WTC11 (cell line): ENCODE measurements at regions not wholly inside any gene's neighbourhood (a gene's known extent, or its start where the extent isn't known, plus 50 kb on each side); places are given as distances from the start of the nearest gene placed in this dataset.

Experiments
- ATAC-seq: fragments of 200-7000 bp; cut with Tn5 transposase; 2 replicates; pipeline ENCODE4 v1.10.0; 2021; ENCODE audit warnings: mild to moderate bottlenecking, moderate library complexity
- CTCF ChIA-PET: fragments of 300-600 bp; sonication (Branson Sonifier 250); formaldehyde crosslinking; loops from one replicate; lab custom pipeline; 2021; ENCODE audit warnings: antibody characterized with exemption; lab: Charles Lee
- POLR2A ChIA-PET: fragments of 350-600 bp; sonication (Branson Sonifier 250); formaldehyde crosslinking; loops from one replicate; lab custom pipeline; 2021; ENCODE audit warnings: antibody characterized with exemption; lab: Charles Lee
- DNase-seq: peaks from one replicate; pipeline ENCODE4 v3.0.0; 2021; ENCODE audit warnings: low spot score
- H3K27ac Mint-ChIP-seq: 2 replicates; pipeline ENCODE4 v1.8.0; 2021; ENCODE audit warnings: mixed read lengths
- H3K27me3 Mint-ChIP-seq: 2 replicates; pipeline ENCODE4 v1.8.0; 2021; ENCODE audit warnings: low read depth, mild to moderate bottlenecking, moderate library complexity, mixed read lengths
- H3K36me3 Mint-ChIP-seq: 2 replicates; pipeline ENCODE4 v1.8.0; 2021; ENCODE audit warnings: mixed read lengths
- H3K4me1 Mint-ChIP-seq: 2 replicates; pipeline ENCODE4 v1.8.0; 2022; ENCODE audit warnings: mixed read lengths
- H3K4me3 Mint-ChIP-seq: 2 replicates; pipeline ENCODE4 v1.8.0; 2021; ENCODE audit warnings: mild to moderate bottlenecking, moderate library complexity, mixed read lengths
- H3K9me3 Mint-ChIP-seq: 2 replicates; pipeline ENCODE4 v1.8.0; 2021; ENCODE audit warnings: mixed read lengths
- ATF1 ChIP-seq: sonication (generic); formaldehyde crosslinking; IDR thresholded peaks from 2 replicates; pipeline ENCODE4 v1.8.1; 2023; ENCODE audit warnings: mild to moderate bottlenecking, moderate library complexity, missing genetic modification reagents
- CREB1 ChIP-seq: sonication (generic); formaldehyde crosslinking; IDR thresholded peaks from 2 replicates; pipeline ENCODE4 v1.8.0; 2023; ENCODE audit warnings: mild to moderate bottlenecking, missing genetic modification reagents
- CREM ChIP-seq: sonication (generic); formaldehyde crosslinking; IDR thresholded peaks from 2 replicates; pipeline ENCODE4 v1.8.1; 2022; ENCODE audit warnings: mild to moderate bottlenecking, missing genetic modification reagents, moderate library complexity
- IRF2 ChIP-seq: sonication (generic); formaldehyde crosslinking; IDR thresholded peaks from 2 replicates; pipeline ENCODE4 v1.8.0; 2022; ENCODE audit warnings: low read depth, missing genetic modification reagents, borderline replicate concordance
- JUN ChIP-seq: sonication (generic); formaldehyde crosslinking; IDR thresholded peaks from 2 replicates; pipeline ENCODE4 v1.8.0; 2023; ENCODE audit warnings: mild to moderate bottlenecking, missing genetic modification reagents
- NR3C1 ChIP-seq: sonication (generic); formaldehyde crosslinking; conservative IDR thresholded peaks from 2 replicates; pipeline ENCODE4 v1.8.1; 2023; ENCODE audit warnings: low read depth, mild to moderate bottlenecking, missing genetic modification reagents
- PRRX2 ChIP-seq: fragments of 250-450 bp; sonication (Bioruptor Pico); IDR thresholded peaks from 2 replicates; pipeline ENCODE4 v1.8.0; 2021; ENCODE audit warnings: mild to moderate bottlenecking
- SOX15 ChIP-seq: fragments of 250-450 bp; sonication (Bioruptor Pico); IDR thresholded peaks from 2 replicates; pipeline ENCODE4 v1.9.0; 2021; ENCODE audit warnings: mild to moderate bottlenecking
- TEAD4 ChIP-seq: sonication (generic); formaldehyde crosslinking; IDR thresholded peaks from 2 replicates; pipeline ENCODE4 v1.8.0; 2022; ENCODE audit warnings: mild to moderate bottlenecking, missing genetic modification reagents
- TP53 ChIP-seq: sonication (generic); formaldehyde crosslinking; IDR thresholded peaks from 2 replicates; pipeline ENCODE4 v1.8.1; 2023; ENCODE audit warnings: mild to moderate bottlenecking, missing genetic modification reagents
- ZNF317 ChIP-seq: sonication (generic); formaldehyde crosslinking; IDR thresholded peaks from 2 replicates; pipeline ENCODE4 v1.8.1; 2023; ENCODE audit warnings: low read depth, mild to moderate bottlenecking, moderate library complexity, missing genetic modification reagents, borderline replicate concordance
- ZNF423 ChIP-seq: fragments of 250-450 bp; sonication (Bioruptor Pico); IDR thresholded peaks from 2 replicates; pipeline ENCODE4 v2.1.2; 2022; ENCODE audit warnings: mild to moderate bottlenecking, moderate library complexity
- TF ChIP-seq, protein P1 (sequence below): sonication (generic); formaldehyde crosslinking; IDR thresholded peaks from 2 replicates; pipeline ENCODE4 v1.8.0; 2023; ENCODE audit warnings: missing genetic modification reagents
- TF ChIP-seq, protein P2 (sequence below): sonication (generic); formaldehyde crosslinking; IDR thresholded peaks from 2 replicates; pipeline ENCODE4 v1.8.1; 2022; ENCODE audit warnings: missing genetic modification reagents, borderline replicate concordance
- TF ChIP-seq, protein P3 (sequence below): sonication (generic); formaldehyde crosslinking; IDR thresholded peaks from 2 replicates; pipeline ENCODE4 v1.8.0; 2023; ENCODE audit warnings: mild to moderate bottlenecking, missing genetic modification reagents
- TF ChIP-seq, protein P4 (sequence below): sonication (generic); formaldehyde crosslinking; IDR thresholded peaks from 2 replicates; pipeline ENCODE4 v1.8.0; 2023; ENCODE audit warnings: missing genetic modification reagents, mild to moderate bottlenecking, borderline replicate concordance
- TF ChIP-seq, protein P5 (sequence below): fragments of 250-450 bp; sonication (Bioruptor Pico); IDR thresholded peaks from 2 replicates; pipeline ENCODE4 v1.8.0; 2021; ENCODE audit warnings: mild to moderate bottlenecking
- TF ChIP-seq, protein P6 (sequence below): sonication (generic); formaldehyde crosslinking; IDR thresholded peaks from 2 replicates; pipeline ENCODE4 v1.8.1; 2022; ENCODE audit warnings: low read depth, mild to moderate bottlenecking, moderate library complexity, missing genetic modification reagents, borderline replicate concordance
- TF ChIP-seq, protein P7 (sequence below): sonication (generic); formaldehyde crosslinking; IDR thresholded peaks from 2 replicates; pipeline ENCODE4 v1.8.1; 2023; ENCODE audit warnings: mild to moderate bottlenecking, missing genetic modification reagents, moderate library complexity
- TF ChIP-seq, protein P8 (sequence below): fragments of 250-450 bp; sonication (Bioruptor Pico); IDR thresholded peaks from 2 replicates; pipeline ENCODE4 v1.9.0; 2021; ENCODE audit warnings: moderate library complexity, mild to moderate bottlenecking, inconsistent platforms, borderline replicate concordance
- TF ChIP-seq, protein P9 (sequence below): fragments of 200-600 bp; IDR thresholded peaks from 2 replicates; pipeline ENCODE4 v1.8.0; 2022; ENCODE audit warnings: antibody characterized with exemption

DNA sequence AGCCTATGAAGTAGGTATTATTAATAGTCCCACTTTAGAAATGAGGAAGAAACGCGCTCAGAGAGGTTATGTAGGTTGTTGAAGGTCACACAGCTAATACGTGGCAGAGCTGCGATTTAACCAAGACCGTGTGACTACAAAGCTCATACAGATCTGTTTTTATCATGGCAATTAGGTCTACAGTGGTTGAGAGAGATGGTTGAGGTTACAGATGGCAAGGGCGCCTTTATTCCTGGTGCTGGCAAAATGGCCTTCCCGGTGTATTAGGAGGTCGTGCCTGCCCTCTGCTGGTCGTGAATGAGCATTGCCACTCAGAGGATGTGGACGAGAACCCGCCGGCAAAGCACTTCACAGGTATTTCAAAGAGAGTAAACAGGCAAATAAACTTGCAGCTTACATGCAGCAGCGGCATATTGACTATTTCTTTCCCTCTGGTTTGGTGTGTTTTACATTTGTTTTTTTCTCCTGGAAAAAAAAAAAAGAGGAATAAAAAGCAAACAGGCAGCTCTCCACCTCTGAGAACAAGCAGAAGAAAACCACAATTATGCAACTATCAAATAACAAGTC is 65.3 kb upstream of the EGFLAM start (continued):
- TF ChIP-seq CREB1, result no peak
- no peak for TF ChIP-seq TEAD4

DNA sequence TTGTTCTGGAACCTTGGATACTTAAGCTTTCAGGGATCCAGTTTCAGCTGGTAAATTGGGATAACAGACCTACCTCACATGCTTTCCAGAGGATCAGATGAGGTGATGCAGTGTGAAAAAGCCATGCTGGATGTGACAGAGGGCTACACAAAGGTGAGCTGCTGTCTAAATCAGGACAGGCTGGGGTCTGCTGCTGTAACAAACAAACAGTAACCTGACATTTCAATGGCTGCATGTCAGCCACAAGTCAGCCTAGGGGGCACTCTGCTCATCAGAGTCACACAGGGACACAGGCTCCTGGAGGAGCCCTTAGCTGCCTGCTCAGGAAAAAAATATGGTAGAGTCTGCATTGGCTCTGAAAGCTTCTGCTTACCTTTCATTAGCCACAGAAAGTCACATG is 66.7 kb upstream of the EGFLAM start:
- peaks cover 6% of the 10 kb centered on the region; the same call in 1 of the 2 replicates for H3K27me3 Mint-ChIP-seq
- CTCF ChIA-PET, result interaction anchor here (0.8 to 3.2 kb wide), 9 partner anchors 17 to 778 kb away, joined by 3 to 26 read pairs (median 10); no protein-coding TSS in a partner anchor
- peaks cover 22% of the 10 kb centered on the region for H3K4me1 Mint-ChIP-seq
- TF ChIP-seq, protein P1, sequence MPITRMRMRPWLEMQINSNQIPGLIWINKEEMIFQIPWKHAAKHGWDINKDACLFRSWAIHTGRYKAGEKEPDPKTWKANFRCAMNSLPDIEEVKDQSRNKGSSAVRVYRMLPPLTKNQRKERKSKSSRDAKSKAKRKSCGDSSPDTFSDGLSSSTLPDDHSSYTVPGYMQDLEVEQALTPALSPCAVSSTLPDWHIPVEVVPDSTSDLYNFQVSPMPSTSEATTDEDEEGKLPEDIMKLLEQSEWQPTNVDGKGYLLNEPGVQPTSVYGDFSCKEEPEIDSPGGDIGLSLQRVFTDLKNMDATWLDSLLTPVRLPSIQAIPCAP, result no peak
- TF ChIP-seq NR3C1 (no peak), IRF2 (CRISPR knock-in tag) (no peak), SOX15 (CRISPR knock-in tag) (no peak), PRRX2 (CRISPR knock-in tag) (no peak), ZNF423 (no peak), TP53 (CRISPR knock-in tag) (no peak), JUN (CRISPR knock-in tag) (no peak), CREM (CRISPR knock-in tag) (no peak), ZNF317 (CRISPR knock-in tag) (no peak), ATF1 (CRISPR knock-in tag) (no peak)
- TF ChIP-seq, protein P2, sequence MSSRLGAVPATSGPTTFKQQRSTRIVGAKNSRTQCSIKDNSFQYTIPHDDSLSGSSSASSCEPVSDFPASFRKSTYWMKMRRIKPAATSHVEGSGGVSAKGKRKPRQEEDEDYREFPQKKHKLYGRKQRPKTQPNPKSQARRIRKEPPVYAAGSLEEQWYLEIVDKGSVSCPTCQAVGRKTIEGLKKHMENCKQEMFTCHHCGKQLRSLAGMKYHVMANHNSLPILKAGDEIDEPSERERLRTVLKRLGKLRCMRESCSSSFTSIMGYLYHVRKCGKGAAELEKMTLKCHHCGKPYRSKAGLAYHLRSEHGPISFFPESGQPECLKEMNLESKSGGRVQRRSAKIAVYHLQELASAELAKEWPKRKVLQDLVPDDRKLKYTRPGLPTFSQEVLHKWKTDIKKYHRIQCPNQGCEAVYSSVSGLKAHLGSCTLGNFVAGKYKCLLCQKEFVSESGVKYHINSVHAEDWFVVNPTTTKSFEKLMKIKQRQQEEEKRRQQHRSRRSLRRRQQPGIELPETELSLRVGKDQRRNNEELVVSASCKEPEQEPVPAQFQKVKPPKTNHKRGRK, result no peak
- TF ChIP-seq, protein P3, sequence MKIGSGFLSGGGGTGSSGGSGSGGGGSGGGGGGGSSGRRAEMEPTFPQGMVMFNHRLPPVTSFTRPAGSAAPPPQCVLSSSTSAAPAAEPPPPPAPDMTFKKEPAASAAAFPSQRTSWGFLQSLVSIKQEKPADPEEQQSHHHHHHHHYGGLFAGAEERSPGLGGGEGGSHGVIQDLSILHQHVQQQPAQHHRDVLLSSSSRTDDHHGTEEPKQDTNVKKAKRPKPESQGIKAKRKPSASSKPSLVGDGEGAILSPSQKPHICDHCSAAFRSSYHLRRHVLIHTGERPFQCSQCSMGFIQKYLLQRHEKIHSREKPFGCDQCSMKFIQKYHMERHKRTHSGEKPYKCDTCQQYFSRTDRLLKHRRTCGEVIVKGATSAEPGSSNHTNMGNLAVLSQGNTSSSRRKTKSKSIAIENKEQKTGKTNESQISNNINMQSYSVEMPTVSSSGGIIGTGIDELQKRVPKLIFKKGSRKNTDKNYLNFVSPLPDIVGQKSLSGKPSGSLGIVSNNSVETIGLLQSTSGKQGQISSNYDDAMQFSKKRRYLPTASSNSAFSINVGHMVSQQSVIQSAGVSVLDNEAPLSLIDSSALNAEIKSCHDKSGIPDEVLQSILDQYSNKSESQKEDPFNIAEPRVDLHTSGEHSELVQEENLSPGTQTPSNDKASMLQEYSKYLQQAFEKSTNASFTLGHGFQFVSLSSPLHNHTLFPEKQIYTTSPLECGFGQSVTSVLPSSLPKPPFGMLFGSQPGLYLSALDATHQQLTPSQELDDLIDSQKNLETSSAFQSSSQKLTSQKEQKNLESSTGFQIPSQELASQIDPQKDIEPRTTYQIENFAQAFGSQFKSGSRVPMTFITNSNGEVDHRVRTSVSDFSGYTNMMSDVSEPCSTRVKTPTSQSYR (CRISPR knock-in tag), result no peak
- TF ChIP-seq, protein P4, sequence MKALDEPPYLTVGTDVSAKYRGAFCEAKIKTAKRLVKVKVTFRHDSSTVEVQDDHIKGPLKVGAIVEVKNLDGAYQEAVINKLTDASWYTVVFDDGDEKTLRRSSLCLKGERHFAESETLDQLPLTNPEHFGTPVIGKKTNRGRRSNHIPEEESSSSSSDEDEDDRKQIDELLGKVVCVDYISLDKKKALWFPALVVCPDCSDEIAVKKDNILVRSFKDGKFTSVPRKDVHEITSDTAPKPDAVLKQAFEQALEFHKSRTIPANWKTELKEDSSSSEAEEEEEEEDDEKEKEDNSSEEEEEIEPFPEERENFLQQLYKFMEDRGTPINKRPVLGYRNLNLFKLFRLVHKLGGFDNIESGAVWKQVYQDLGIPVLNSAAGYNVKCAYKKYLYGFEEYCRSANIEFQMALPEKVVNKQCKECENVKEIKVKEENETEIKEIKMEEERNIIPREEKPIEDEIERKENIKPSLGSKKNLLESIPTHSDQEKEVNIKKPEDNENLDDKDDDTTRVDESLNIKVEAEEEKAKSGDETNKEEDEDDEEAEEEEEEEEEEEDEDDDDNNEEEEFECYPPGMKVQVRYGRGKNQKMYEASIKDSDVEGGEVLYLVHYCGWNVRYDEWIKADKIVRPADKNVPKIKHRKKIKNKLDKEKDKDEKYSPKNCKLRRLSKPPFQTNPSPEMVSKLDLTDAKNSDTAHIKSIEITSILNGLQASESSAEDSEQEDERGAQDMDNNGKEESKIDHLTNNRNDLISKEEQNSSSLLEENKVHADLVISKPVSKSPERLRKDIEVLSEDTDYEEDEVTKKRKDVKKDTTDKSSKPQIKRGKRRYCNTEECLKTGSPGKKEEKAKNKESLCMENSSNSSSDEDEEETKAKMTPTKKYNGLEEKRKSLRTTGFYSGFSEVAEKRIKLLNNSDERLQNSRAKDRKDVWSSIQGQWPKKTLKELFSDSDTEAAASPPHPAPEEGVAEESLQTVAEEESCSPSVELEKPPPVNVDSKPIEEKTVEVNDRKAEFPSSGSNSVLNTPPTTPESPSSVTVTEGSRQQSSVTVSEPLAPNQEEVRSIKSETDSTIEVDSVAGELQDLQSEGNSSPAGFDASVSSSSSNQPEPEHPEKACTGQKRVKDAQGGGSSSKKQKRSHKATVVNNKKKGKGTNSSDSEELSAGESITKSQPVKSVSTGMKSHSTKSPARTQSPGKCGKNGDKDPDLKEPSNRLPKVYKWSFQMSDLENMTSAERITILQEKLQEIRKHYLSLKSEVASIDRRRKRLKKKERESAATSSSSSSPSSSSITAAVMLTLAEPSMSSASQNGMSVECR (CRISPR knock-in tag), result no peak
- TF ChIP-seq, protein P5, sequence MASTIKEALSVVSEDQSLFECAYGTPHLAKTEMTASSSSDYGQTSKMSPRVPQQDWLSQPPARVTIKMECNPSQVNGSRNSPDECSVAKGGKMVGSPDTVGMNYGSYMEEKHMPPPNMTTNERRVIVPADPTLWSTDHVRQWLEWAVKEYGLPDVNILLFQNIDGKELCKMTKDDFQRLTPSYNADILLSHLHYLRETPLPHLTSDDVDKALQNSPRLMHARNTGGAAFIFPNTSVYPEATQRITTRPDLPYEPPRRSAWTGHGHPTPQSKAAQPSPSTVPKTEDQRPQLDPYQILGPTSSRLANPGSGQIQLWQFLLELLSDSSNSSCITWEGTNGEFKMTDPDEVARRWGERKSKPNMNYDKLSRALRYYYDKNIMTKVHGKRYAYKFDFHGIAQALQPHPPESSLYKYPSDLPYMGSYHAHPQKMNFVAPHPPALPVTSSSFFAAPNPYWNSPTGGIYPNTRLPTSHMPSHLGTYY (CRISPR knock-in tag), result no peak
- TF ChIP-seq, protein P6, sequence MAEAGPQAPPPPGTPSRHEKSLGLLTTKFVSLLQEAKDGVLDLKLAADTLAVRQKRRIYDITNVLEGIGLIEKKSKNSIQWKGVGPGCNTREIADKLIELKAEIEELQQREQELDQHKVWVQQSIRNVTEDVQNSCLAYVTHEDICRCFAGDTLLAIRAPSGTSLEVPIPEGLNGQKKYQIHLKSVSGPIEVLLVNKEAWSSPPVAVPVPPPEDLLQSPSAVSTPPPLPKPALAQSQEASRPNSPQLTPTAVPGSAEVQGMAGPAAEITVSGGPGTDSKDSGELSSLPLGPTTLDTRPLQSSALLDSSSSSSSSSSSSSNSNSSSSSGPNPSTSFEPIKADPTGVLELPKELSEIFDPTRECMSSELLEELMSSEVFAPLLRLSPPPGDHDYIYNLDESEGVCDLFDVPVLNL (CRISPR knock-in tag), result no peak
- TF ChIP-seq, protein P7, sequence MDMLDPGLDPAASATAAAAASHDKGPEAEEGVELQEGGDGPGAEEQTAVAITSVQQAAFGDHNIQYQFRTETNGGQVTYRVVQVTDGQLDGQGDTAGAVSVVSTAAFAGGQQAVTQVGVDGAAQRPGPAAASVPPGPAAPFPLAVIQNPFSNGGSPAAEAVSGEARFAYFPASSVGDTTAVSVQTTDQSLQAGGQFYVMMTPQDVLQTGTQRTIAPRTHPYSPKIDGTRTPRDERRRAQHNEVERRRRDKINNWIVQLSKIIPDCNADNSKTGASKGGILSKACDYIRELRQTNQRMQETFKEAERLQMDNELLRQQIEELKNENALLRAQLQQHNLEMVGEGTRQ (CRISPR knock-in tag), result no peak
- TF ChIP-seq, protein P8, sequence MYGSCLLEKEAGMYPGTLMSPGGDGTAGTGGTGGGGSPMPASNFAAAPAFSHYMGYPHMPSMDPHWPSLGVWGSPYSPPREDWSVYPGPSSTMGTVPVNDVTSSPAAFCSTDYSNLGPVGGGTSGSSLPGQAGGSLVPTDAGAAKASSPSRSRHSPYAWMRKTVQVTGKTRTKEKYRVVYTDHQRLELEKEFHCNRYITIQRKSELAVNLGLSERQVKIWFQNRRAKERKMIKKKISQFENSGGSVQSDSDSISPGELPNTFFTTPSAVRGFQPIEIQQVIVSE, result no peak
- TF ChIP-seq, protein P9, sequence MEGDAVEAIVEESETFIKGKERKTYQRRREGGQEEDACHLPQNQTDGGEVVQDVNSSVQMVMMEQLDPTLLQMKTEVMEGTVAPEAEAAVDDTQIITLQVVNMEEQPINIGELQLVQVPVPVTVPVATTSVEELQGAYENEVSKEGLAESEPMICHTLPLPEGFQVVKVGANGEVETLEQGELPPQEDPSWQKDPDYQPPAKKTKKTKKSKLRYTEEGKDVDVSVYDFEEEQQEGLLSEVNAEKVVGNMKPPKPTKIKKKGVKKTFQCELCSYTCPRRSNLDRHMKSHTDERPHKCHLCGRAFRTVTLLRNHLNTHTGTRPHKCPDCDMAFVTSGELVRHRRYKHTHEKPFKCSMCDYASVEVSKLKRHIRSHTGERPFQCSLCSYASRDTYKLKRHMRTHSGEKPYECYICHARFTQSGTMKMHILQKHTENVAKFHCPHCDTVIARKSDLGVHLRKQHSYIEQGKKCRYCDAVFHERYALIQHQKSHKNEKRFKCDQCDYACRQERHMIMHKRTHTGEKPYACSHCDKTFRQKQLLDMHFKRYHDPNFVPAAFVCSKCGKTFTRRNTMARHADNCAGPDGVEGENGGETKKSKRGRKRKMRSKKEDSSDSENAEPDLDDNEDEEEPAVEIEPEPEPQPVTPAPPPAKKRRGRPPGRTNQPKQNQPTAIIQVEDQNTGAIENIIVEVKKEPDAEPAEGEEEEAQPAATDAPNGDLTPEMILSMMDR, result no peak
- POLR2A ChIA-PET, result no interaction called here
- no peaks in the 10 kb centered on the region for H3K36me3 Mint-ChIP-seq
- no peaks in the 10 kb centered on the region; the same call in 1 of the 2 replicates for H3K9me3 Mint-ChIP-seq
- H3K27ac Mint-ChIP-seq, result no peak overlapping the region
- no peak for ATAC-seq
- DNase-seq, result no peak
- H3K4me3 Mint-ChIP-seq, result no peak overlapping the region
